GM21526 (cell line): ENCODE measurements at regions not wholly inside any gene's neighbourhood (a gene's known extent, or its start where the extent isn't known, plus 50 kb on each side); places are given as distances from the start of the nearest gene placed in this dataset.
"Not testable (repeated sequence)": the region's sequence is repeated elsewhere in the genome, so short reads cannot be mapped to it uniquely, and the experiment has no call there.

ENCODE experiments used
- ATAC-seq: cut with Tn5 transposase; IDR thresholded peaks from one replicate; pipeline ENCODE4 v1.9.1; 2021; ENCODE audit warnings: moderate library complexity; ENCODE audit not compliant: unreplicated experiment, low FRiP score

- no peak for ATAC-seq
These were observed 105.4 kb upstream of the ANKRD28 start for GRCh38 chr3:15903164-15903563.

GRCh38 chr3:15903759-15904720 is 106.3 kb upstream of the ANKRD28 start:
- ATAC-seq = no peak

GRCh38 chr3:15905041-15905440 is 107.3 kb upstream of the ANKRD28 start:
- ATAC-seq = no peak

- not testable (repeated sequence) for ATAC-seq
These were observed 109.6 kb upstream of the ANKRD28 start for GRCh38 chr3:15907403-15907802.

- ATAC-seq = no peak
These were observed 121.2 kb upstream of the ANKRD28 start for GRCh38 chr3:15918988-15919387.

- no peak for ATAC-seq
These were observed 122.2 kb upstream of the ANKRD28 start for GRCh38 chr3:15919971-15920370.

- no peak for ATAC-seq
These were observed 126.0 kb upstream of the ANKRD28 start for GRCh38 chr3:15923640-15924405.

GRCh38 chr3:15924914-15925313 is 127.1 kb upstream of the ANKRD28 start:
- ATAC-seq = no peak

- ATAC-seq = no peak
These were observed 129.1 kb upstream of the ANKRD28 start for GRCh38 chr3:15926871-15927270.

GRCh38 chr3:15927969-15928368 is 130.2 kb upstream of the ANKRD28 start:
- no peak for ATAC-seq

- no peak for ATAC-seq
These were observed 132.3 kb upstream of the ANKRD28 start for GRCh38 chr3:15929944-15930571.

- ATAC-seq = no peak
These were observed 134.8 kb upstream of the ANKRD28 start for GRCh38 chr3:15932348-15933300.

GRCh38 chr3:15933439-15934139 is 135.8 kb upstream of the ANKRD28 start:
- ATAC-seq = no peak

- no peak for ATAC-seq
These were observed 136.8 kb upstream of the ANKRD28 start for GRCh38 chr3:15934389-15935195.

GRCh38 chr3:15936312-15936711 is 138.5 kb upstream of the ANKRD28 start:
- ATAC-seq = no peak

- ATAC-seq = no peak
These were observed 142.9 kb upstream of the ANKRD28 start for GRCh38 chr3:15940641-15941040.

- ATAC-seq = not testable (repeated sequence)
These were observed 143.7 kb upstream of the ANKRD28 start for GRCh38 chr3:15941457-15941856.

GRCh38 chr3:15941958-15942357 is 144.2 kb upstream of the ANKRD28 start:
- no peak for ATAC-seq

GRCh38 chr3:15942462-15942861 is 144.7 kb upstream of the ANKRD28 start:
- no peak for ATAC-seq
